ENCODE measurements at regions not wholly inside any gene's neighbourhood (a gene's known extent, or its start where the extent isn't known, plus 50 kb on each side); places are given as distances from the start of the nearest gene placed in this dataset.

- H2AK5ac ChIP-seq (ENCODE audit: low read length), result no peak overlapping the region
- H3K9me3 ChIP-seq (ENCODE audit: insufficient read depth, low read depth, low read length), result peaks cover 9% of the 10 kb centered on the region
- H3K4me1 ChIP-seq (ENCODE audit: control insufficient read depth in 1 of 2, insufficient read depth in 2 of 2, low read length in 2 of 2), result no peaks in the 10 kb centered on the region
- no peak overlapping the region for H3K9ac ChIP-seq (ENCODE audit: low read length)
- H3K18ac ChIP-seq (ENCODE audit: low read length), result no peak overlapping the region
- no peak overlapping the region for H2BK5ac ChIP-seq (ENCODE audit: low read depth, low read length, poor library complexity)
- no peak overlapping the region for H3K4me3 ChIP-seq (ENCODE audit: low read depth, low read length)
- H3K4ac ChIP-seq (ENCODE audit: low read depth, low read length), result no peak overlapping the region
- no peak overlapping the region for H3K27ac ChIP-seq (ENCODE audit: low read depth, low read length)
- H3K23ac ChIP-seq (ENCODE audit: low read length), result no peak overlapping the region
- H3K79me1 ChIP-seq (ENCODE audit: low read length), result no peaks in the 10 kb centered on the region
- H3K27me3 ChIP-seq (ENCODE audit: insufficient read depth, low read length), result no peaks in the 10 kb centered on the region
- DNase-seq, result no peak
- no peak overlapping the region for H3K14ac ChIP-seq (ENCODE audit: low read length)
- no peaks in the 10 kb centered on the region for H3K79me2 ChIP-seq (ENCODE audit: control insufficient read depth, insufficient read depth, low read length, poor library complexity)
- H4K91ac ChIP-seq (ENCODE audit: low read depth, low read length), result no peak overlapping the region
- no peak overlapping the region for H3K4me2 ChIP-seq (ENCODE audit: low read length)
- H4K8ac ChIP-seq (ENCODE audit: low read depth, low read length), result no peak overlapping the region
- H2AFZ ChIP-seq (ENCODE audit: insufficient read depth, low read length, poor library complexity), result no peak overlapping the region
- no peak overlapping the region for H4K12ac ChIP-seq (ENCODE audit: low read depth, low read length)
- H3K36me3 ChIP-seq (ENCODE audit: control insufficient read depth in 1 of 2, insufficient read depth in 2 of 2, low read length in 2 of 2), result peaks cover 2 to 7% of the 10 kb centered on the region in 2 experiments
- no peak overlapping the region for H2BK12ac ChIP-seq (ENCODE audit: low read length)
- no peak overlapping the region for H2BK120ac ChIP-seq (ENCODE audit: insufficient read depth, low read length, poor library complexity)
Measured at GRCh38 chr4:96739101-96739500, 899.2 kb downstream of the PDHA2 start.

GRCh38 chr4:96742332-96743014 lies 902.6 kb downstream of the PDHA2 start:
- Histone ChIP-seq H3K27me3 (ENCODE audit: insufficient read depth, low read length) (no peaks in the 10 kb centered on the region), H3K4me1 (ENCODE audit: control insufficient read depth in 1 of 2, insufficient read depth in 2 of 2, low read length in 2 of 2) (no peaks in the 10 kb centered on the region), H4K8ac (ENCODE audit: low read depth, low read length) (no peak overlapping the region), H3K18ac (ENCODE audit: low read length) (no peak overlapping the region), H2BK12ac (ENCODE audit: low read length) (no peak overlapping the region), H3K4ac (ENCODE audit: low read depth, low read length) (no peak overlapping the region), H3K36me3 (ENCODE audit: control insufficient read depth in 1 of 2, insufficient read depth in 2 of 2, low read length in 2 of 2) (peaks cover 2 to 6% of the 10 kb centered on the region in 2 experiments), H2AK5ac (ENCODE audit: low read length) (no peak overlapping the region), H4K91ac (ENCODE audit: low read depth, low read length) (no peak overlapping the region), H3K23ac (ENCODE audit: low read length) (no peak overlapping the region), H3K79me1 (ENCODE audit: low read length) (no peaks in the 10 kb centered on the region), H2AFZ (ENCODE audit: insufficient read depth, low read length, poor library complexity) (no peak overlapping the region), H4K12ac (ENCODE audit: low read depth, low read length) (no peak overlapping the region), H3K9ac (ENCODE audit: low read length) (no peak overlapping the region), H3K27ac (ENCODE audit: low read depth, low read length) (no peak overlapping the region), H3K4me2 (ENCODE audit: low read length) (no peak overlapping the region), H3K4me3 (ENCODE audit: low read depth, low read length) (no peak overlapping the region), H3K14ac (ENCODE audit: low read length) (no peak overlapping the region), H3K79me2 (ENCODE audit: control insufficient read depth, insufficient read depth, low read length, poor library complexity) (no peaks in the 10 kb centered on the region), H2BK120ac (ENCODE audit: insufficient read depth, low read length, poor library complexity) (no peak overlapping the region), H2BK5ac (ENCODE audit: low read depth, low read length, poor library complexity) (no peak overlapping the region), H3K9me3 (ENCODE audit: insufficient read depth, low read depth, low read length) (peaks cover 9% of the 10 kb centered on the region)
- DNase-seq, result no peak
- WGBS (ENCODE audit: extremely low coverage, insufficient coverage, insufficient read length), result no CpG with 5 or more reads among the region's 24 CpGs

GRCh38 chr4:96744676-96745075 lies 904.8 kb downstream of the PDHA2 start:
- no peak overlapping the region for H2BK120ac ChIP-seq (ENCODE audit: insufficient read depth, low read length, poor library complexity)
- DNase-seq, result no peak
- H2AK5ac ChIP-seq (ENCODE audit: low read length), result no peak overlapping the region
- H3K79me2 ChIP-seq (ENCODE audit: control insufficient read depth, insufficient read depth, low read length, poor library complexity), result no peaks in the 10 kb centered on the region
- no peak overlapping the region for H3K18ac ChIP-seq (ENCODE audit: low read length)
- H3K4me2 ChIP-seq (ENCODE audit: low read length), result no peak overlapping the region
- peaks cover 2 to 6% of the 10 kb centered on the region in 2 experiments for H3K36me3 ChIP-seq (ENCODE audit: control insufficient read depth in 1 of 2, insufficient read depth in 2 of 2, low read length in 2 of 2)
- H3K27me3 ChIP-seq (ENCODE audit: insufficient read depth, low read length), result no peaks in the 10 kb centered on the region
- no peak overlapping the region for H3K23ac ChIP-seq (ENCODE audit: low read length)
- H4K91ac ChIP-seq (ENCODE audit: low read depth, low read length), result no peak overlapping the region
- no peak overlapping the region for H3K9ac ChIP-seq (ENCODE audit: low read length)
- no peak overlapping the region for H2BK5ac ChIP-seq (ENCODE audit: low read depth, low read length, poor library complexity)
- H3K14ac ChIP-seq (ENCODE audit: low read length), result no peak overlapping the region
- H2AFZ ChIP-seq (ENCODE audit: insufficient read depth, low read length, poor library complexity), result no peak overlapping the region
- H4K8ac ChIP-seq (ENCODE audit: low read depth, low read length), result no peak overlapping the region
- H4K12ac ChIP-seq (ENCODE audit: low read depth, low read length), result no peak overlapping the region
- H2BK12ac ChIP-seq (ENCODE audit: low read length), result no peak overlapping the region
- H3K4ac ChIP-seq (ENCODE audit: low read depth, low read length), result no peak overlapping the region
- H3K9me3 ChIP-seq (ENCODE audit: insufficient read depth, low read depth, low read length), result peaks cover 11% of the 10 kb centered on the region
- no peaks in the 10 kb centered on the region for H3K79me1 ChIP-seq (ENCODE audit: low read length)
- no peak overlapping the region for H3K27ac ChIP-seq (ENCODE audit: low read depth, low read length)
- no peaks in the 10 kb centered on the region for H3K4me1 ChIP-seq (ENCODE audit: control insufficient read depth in 1 of 2, insufficient read depth in 2 of 2, low read length in 2 of 2)
- no peak overlapping the region for H3K4me3 ChIP-seq (ENCODE audit: low read depth, low read length)

- Histone ChIP-seq H3K27ac (ENCODE audit: low read depth, low read length) (no peak overlapping the region), H3K79me1 (ENCODE audit: low read length) (no peaks in the 10 kb centered on the region), H2BK120ac (ENCODE audit: insufficient read depth, low read length, poor library complexity) (no peak overlapping the region), H3K18ac (ENCODE audit: low read length) (no peak overlapping the region), H2BK12ac (ENCODE audit: low read length) (no peak overlapping the region), H4K91ac (ENCODE audit: low read depth, low read length) (no peak overlapping the region), H2AK5ac (ENCODE audit: low read length) (no peak overlapping the region), H3K36me3 (ENCODE audit: control insufficient read depth in 1 of 2, insufficient read depth in 2 of 2, low read length in 2 of 2) (no peaks in the 10 kb centered on the region), H2BK5ac (ENCODE audit: low read depth, low read length, poor library complexity) (no peak overlapping the region), H3K14ac (ENCODE audit: low read length) (no peak overlapping the region), H3K4me1 (ENCODE audit: control insufficient read depth in 1 of 2, insufficient read depth in 2 of 2, low read length in 2 of 2) (no peaks in the 10 kb centered on the region), H4K12ac (ENCODE audit: low read depth, low read length) (no peak overlapping the region), H3K9ac (ENCODE audit: low read length) (no peak overlapping the region), H3K79me2 (ENCODE audit: control insufficient read depth, insufficient read depth, low read length, poor library complexity) (no peaks in the 10 kb centered on the region), H3K27me3 (ENCODE audit: insufficient read depth, low read length) (no peaks in the 10 kb centered on the region), H3K4me3 (ENCODE audit: low read depth, low read length) (no peak overlapping the region), H3K4ac (ENCODE audit: low read depth, low read length) (no peak overlapping the region), H4K8ac (ENCODE audit: low read depth, low read length) (no peak overlapping the region), H3K9me3 (ENCODE audit: insufficient read depth, low read depth, low read length) (peaks cover 3% of the 10 kb centered on the region), H3K4me2 (ENCODE audit: low read length) (no peak overlapping the region), H2AFZ (ENCODE audit: insufficient read depth, low read length, poor library complexity) (no peak overlapping the region), H3K23ac (ENCODE audit: low read length) (no peak overlapping the region)
- no CpG with 5 or more reads among the region's 1 CpG for WGBS (ENCODE audit: extremely low coverage, insufficient coverage, insufficient read length)
- DNase-seq, result no peak
Measured at GRCh38 chr4:96753216-96753615, 913.3 kb downstream of the PDHA2 start.

Data from trophoblast cell (in vitro differentiated cells and primary cell).